ENCODE measurements at regions not wholly inside any gene's neighbourhood (a gene's known extent, or its start where the extent isn't known, plus 50 kb on each side); places are given as distances from the start of the nearest gene placed in this dataset.

GRCh38 chr12:30846776-30847175, 79.8 kb upstream of the TSPAN11 start:
- H3K27ac ChIP-seq = no peak overlapping the region
- DNase-seq (ENCODE audit: low spot score) = no peak
- no peaks in the 10 kb centered on the region for H3K9me3 ChIP-seq
- H3K4me1 ChIP-seq = no peaks in the 10 kb centered on the region
- no peaks in the 10 kb centered on the region for H3K27me3 ChIP-seq
- H3K4me3 ChIP-seq = no peak overlapping the region
- H3K36me3 ChIP-seq = no peaks in the 10 kb centered on the region
- TF ChIP-seq, protein P1, sequence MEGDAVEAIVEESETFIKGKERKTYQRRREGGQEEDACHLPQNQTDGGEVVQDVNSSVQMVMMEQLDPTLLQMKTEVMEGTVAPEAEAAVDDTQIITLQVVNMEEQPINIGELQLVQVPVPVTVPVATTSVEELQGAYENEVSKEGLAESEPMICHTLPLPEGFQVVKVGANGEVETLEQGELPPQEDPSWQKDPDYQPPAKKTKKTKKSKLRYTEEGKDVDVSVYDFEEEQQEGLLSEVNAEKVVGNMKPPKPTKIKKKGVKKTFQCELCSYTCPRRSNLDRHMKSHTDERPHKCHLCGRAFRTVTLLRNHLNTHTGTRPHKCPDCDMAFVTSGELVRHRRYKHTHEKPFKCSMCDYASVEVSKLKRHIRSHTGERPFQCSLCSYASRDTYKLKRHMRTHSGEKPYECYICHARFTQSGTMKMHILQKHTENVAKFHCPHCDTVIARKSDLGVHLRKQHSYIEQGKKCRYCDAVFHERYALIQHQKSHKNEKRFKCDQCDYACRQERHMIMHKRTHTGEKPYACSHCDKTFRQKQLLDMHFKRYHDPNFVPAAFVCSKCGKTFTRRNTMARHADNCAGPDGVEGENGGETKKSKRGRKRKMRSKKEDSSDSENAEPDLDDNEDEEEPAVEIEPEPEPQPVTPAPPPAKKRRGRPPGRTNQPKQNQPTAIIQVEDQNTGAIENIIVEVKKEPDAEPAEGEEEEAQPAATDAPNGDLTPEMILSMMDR (IDR thresholded peaks at IDR 0.05) = no peak

- H3K9me3 ChIP-seq = no peaks in the 10 kb centered on the region
- H3K36me3 ChIP-seq = no peaks in the 10 kb centered on the region
- H3K4me1 ChIP-seq = no peaks in the 10 kb centered on the region
- H3K27me3 ChIP-seq = no peaks in the 10 kb centered on the region
- TF ChIP-seq, protein P1 (IDR thresholded peaks at IDR 0.05) = no peak
- DNase-seq (ENCODE audit: low spot score) = no peak
- no peak overlapping the region for H3K4me3 ChIP-seq
- H3K27ac ChIP-seq = no peak overlapping the region
Observed at GRCh38 chr12:30845676-30846075, 80.9 kb upstream of the TSPAN11 start.

DNA sequence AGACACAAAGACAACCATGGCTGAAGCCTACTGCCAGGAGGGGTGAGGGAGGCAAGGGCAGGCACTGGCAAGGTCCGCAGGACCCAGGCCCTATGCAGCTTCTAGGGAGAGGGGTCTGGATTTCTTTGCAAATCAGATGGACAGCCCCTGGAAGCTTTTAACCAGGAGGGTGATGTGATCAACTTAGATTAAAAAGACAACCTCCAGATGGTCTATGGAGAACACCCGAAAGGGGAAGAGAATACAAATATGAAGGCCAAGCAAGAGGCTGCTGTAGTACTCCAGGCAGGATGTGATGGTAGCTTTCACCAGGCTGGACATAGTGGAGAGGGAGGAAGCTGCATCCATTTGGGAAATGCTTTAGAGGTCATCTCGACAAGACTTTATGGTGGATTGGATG, 83.3 kb upstream of the TSPAN11 start:
- TF ChIP-seq, protein P1 (IDR thresholded peaks at IDR 0.05) = no peak
- Histone ChIP-seq H3K27ac (no peak overlapping the region), H3K4me1 (no peaks in the 10 kb centered on the region), H3K27me3 (no peaks in the 10 kb centered on the region), H3K36me3 (no peaks in the 10 kb centered on the region), H3K9me3 (no peaks in the 10 kb centered on the region), H3K4me3 (no peak overlapping the region)
- DNase-seq (ENCODE audit: low spot score) = no peak

GRCh38 chr12:30840715-30841114, 85.8 kb upstream of the TSPAN11 start:
- no peaks in the 10 kb centered on the region for H3K36me3 ChIP-seq
- H3K27me3 ChIP-seq = no peaks in the 10 kb centered on the region
- no peaks in the 10 kb centered on the region for H3K9me3 ChIP-seq
- no peak for DNase-seq (ENCODE audit: low spot score)
- no peak overlapping the region for H3K27ac ChIP-seq
- H3K4me1 ChIP-seq = no peaks in the 10 kb centered on the region
- no peak overlapping the region for H3K4me3 ChIP-seq
- TF ChIP-seq, protein P1 (IDR thresholded peaks at IDR 0.05) = no peak

DNA sequence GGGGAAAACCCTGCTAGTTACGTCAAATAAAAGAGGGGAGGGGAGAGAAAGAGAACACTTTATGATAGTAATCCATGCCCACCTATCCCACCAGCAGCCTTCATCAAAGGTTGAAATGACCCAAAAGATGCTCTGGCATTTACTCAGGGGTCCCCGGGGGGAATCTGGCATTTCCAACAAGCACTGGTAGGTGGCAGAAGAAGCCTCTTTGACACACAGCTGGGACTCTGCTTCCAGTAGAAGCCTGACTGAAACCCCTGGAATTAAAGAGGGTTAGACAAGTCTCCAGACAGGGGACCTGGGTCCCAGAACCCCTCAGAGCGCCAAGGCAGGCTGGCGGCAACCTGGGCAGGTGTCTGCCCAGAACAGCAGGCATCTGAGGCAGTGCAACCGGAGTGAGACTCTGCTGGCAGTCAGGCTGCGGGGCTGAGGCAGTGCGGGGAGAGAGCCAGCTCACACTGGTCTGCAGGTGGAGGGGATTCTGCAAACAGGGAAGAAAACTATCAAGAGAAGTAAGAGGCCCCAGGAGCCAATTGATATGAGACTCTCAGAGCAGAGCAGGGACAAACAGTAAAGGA, 85.0 kb upstream of the CAPRIN2 start:
- Histone ChIP-seq H3K4me1 (no peaks in the 10 kb centered on the region), H3K27me3 (no peaks in the 10 kb centered on the region), H3K36me3 (no peaks in the 10 kb centered on the region), H3K4me3 (no peak overlapping the region), H3K9me3 (no peaks in the 10 kb centered on the region), H3K27ac (no peak overlapping the region)
- DNase-seq (ENCODE audit: low spot score) = no peak
- TF ChIP-seq, protein P1 (IDR thresholded peaks at IDR 0.05) = no peak

DNA sequence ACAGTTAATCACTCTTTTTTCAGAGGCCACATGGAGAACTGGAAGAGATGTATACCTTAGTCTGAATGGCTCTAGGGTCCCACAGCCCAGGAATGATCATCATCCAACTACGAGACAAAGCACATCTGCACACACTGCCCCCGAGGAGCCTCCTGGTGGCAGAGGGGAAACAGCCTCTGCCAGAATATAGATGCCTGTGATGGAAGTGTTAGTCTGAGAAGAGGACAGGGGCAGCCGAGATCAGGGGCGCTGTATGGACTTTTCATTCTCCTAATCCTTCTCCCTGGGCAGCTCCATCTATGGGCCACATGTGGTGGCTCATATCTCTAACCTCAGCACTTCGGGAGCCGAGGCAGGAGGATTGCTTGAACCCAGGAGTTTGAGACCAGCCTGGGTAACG, 82.8 kb upstream of the CAPRIN2 start:
- Histone ChIP-seq H3K9me3 (no peaks in the 10 kb centered on the region), H3K27me3 (no peaks in the 10 kb centered on the region), H3K27ac (no peak overlapping the region), H3K36me3 (no peaks in the 10 kb centered on the region), H3K4me3 (no peak overlapping the region), H3K4me1 (no peaks in the 10 kb centered on the region)
- DNase-seq (ENCODE audit: low spot score) = no peak
- TF ChIP-seq, protein P1 (IDR thresholded peaks at IDR 0.05) = no peak

All from right atrium auricular region (tissue), 2 donors.